ENCODE measurements at regions not wholly inside any gene's neighbourhood (a gene's known extent, or its start where the extent isn't known, plus 50 kb on each side); places are given as distances from the start of the nearest gene placed in this dataset.

GRCh38 chr11:129738242-129738641, 77.4 kb upstream of the TMEM45B start:
- DNase-seq (ENCODE audit: low read depth) = no peak

GRCh38 chr11:129739339-129739738, 76.3 kb upstream of the TMEM45B start:
- TF ChIP-seq CTCF (conservative IDR thresholded peaks at IDR 0.05; ENCODE audit: low read depth, low read length) = no peak
- H3K4me3 ChIP-seq (ENCODE audit: low read depth, low read length) = no peak overlapping the region
- DNase-seq (ENCODE audit: low read depth) = no peak

More at GRCh38 chr11:129738242-129738641, 77.4 kb upstream of the TMEM45B start:
- no peak overlapping the region for H3K4me3 ChIP-seq (ENCODE audit: low read depth, low read length)
- TF ChIP-seq CTCF (conservative IDR thresholded peaks at IDR 0.05; ENCODE audit: low read depth, low read length) = no peak

- DNase-seq (ENCODE audit: low read depth) = no peak
Measured at GRCh38 chr11:129740125-129740719, 75.4 kb upstream of the TMEM45B start.

GRCh38 chr11:129743112-129743815, 72.4 kb upstream of the TMEM45B start:
- no peak overlapping the region for H3K4me3 ChIP-seq (ENCODE audit: low read depth, low read length)
- no peak for DNase-seq (ENCODE audit: low read depth)
- TF ChIP-seq CTCF (conservative IDR thresholded peaks at IDR 0.05; ENCODE audit: low read depth, low read length) = no peak

More at GRCh38 chr11:129740125-129740719, 75.4 kb upstream of the TMEM45B start:
- no peak overlapping the region for H3K4me3 ChIP-seq (ENCODE audit: low read depth, low read length)
- no peak for TF ChIP-seq CTCF (conservative IDR thresholded peaks at IDR 0.05; ENCODE audit: low read depth, low read length)

- no peak for TF ChIP-seq CTCF (conservative IDR thresholded peaks at IDR 0.05; ENCODE audit: low read depth, low read length)
- no peak overlapping the region for H3K4me3 ChIP-seq (ENCODE audit: low read depth, low read length)
Measured at GRCh38 chr11:129747071-129747470, 68.6 kb upstream of the TMEM45B start.

GRCh38 chr11:129749141-129749540, 66.5 kb upstream of the TMEM45B start:
- no peak for TF ChIP-seq CTCF (conservative IDR thresholded peaks at IDR 0.05; ENCODE audit: low read depth, low read length)
- no peak overlapping the region for H3K4me3 ChIP-seq (ENCODE audit: low read depth, low read length)
- no peak for DNase-seq (ENCODE audit: low read depth)

More at GRCh38 chr11:129747071-129747470, 68.6 kb upstream of the TMEM45B start:
- DNase-seq (ENCODE audit: low read depth) = no peak

Measured in epithelial cell of proximal tubule (primary cell).